ENCODE measurements at regions not wholly inside any gene's neighbourhood (a gene's known extent, or its start where the extent isn't known, plus 50 kb on each side); places are given as distances from the start of the nearest gene placed in this dataset.

DNA sequence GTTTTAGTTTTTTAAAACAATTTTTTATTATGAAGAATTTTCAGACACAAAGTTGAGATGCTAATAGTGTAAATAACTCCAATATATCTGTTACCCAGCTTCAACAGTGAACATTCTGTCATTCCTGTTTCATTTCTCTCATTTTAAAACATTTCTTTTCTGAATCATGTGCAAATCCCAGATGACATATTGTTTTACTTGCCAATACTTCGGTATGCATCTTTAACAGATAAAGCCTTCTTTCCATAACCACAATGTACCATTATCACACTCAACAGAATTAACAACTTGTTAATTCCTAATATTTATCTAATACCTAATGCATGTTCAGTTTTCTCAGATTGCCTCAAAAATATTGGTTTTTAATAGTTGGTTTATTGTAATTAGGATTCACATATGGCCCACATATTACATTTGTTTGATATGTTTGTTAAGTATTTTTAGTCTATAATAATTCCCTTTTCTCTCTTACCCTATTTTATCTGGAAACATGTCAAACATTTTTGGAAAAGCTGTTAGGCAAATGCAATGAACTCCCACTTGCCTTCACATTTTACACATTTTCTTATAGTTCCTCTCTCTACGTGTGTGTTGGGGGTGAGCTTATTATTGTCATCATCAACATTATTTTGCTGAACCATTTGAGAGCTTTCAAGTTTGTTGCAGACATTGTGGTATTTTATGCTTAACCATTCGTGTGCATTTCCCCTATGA, 58.7 kb upstream of the ANKRD55 start:
- TF ChIP-seq EZH2 (IDR thresholded peaks at IDR 0.05; ENCODE audit: insufficient read depth, poor library complexity, severe bottlenecking) (no peak), EZH2phosphoT487 (IDR thresholded peaks at IDR 0.05; ENCODE audit: insufficient read depth, low read depth) (no peak)

Measured in GM23248 (cell line).